Left ventricle myocardium inferior (tissue), 1 donor: ENCODE measurements at regions not wholly inside any gene's neighbourhood (a gene's known extent, or its start where the extent isn't known, plus 50 kb on each side); places are given as distances from the start of the nearest gene placed in this dataset.
"Not testable (repeated sequence)": the region's sequence is repeated elsewhere in the genome, so short reads cannot be mapped to it uniquely, and the experiment has no call there.

Source experiments
- DNase-seq: peaks from one replicate; pipeline ENCODE4 v3.0.0-alpha.2; 2020
- H3K27ac ChIP-seq: fragments of 200-600 bp; replicated peaks from 2 replicates; pipeline ENCODE4 v1.8.0; 2021
- H3K27me3 ChIP-seq: fragments of 200-600 bp; 2 replicates; pipeline ENCODE4 v1.8.0; 2021; ENCODE audit warnings: low read depth
- H3K36me3 ChIP-seq: fragments of 200-600 bp; 2 replicates; pipeline ENCODE4 v1.8.0; 2021
- H3K4me1 ChIP-seq: fragments of 200-600 bp; 2 replicates; pipeline ENCODE4 v1.8.0; 2021
- H3K4me3 ChIP-seq: fragments of 200-600 bp; 2 replicates; pipeline ENCODE4 v1.8.0; 2021; ENCODE audit warnings: mild to moderate bottlenecking, moderate library complexity
- H3K9me3 ChIP-seq: fragments of 200-600 bp; replicated peaks from 2 replicates; pipeline ENCODE4 v1.8.0; 2021
- intact Hi-C: fragments of 100-400 bp; cut with micrococcal nuclease; formaldehyde crosslinking; loops from one replicate; pipeline ENCODE4 v1.11.0; 2022
- TF ChIP-seq, protein P1 (sequence below): fragments of 200-600 bp; IDR thresholded peaks from 2 replicates; pipeline ENCODE4 v1.8.0; 2021; ENCODE audit warnings: antibody characterized with exemption, mild to moderate bottlenecking, borderline replicate concordance
- donor health status: DM: no; HTN: yes; CAD: no; lungs with severe emphysema.

DNA sequence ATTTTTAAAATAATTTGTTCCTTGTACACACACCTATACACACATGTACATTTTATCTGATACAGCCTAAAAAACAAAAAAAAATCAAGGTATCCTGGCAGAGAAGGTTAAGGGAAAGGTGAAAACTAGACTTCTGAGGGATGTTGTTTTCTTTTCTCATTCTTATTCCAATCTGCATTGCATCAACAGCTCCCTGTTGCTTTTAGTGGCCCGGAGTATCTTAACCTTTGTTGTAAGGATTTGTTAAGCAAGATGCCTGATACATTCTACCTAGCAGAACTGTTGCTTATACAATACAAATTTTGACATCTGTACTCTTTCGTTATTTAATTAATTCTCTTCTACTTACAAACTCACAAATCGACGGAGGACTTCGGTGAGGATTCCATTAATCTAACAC, 167.4 kb downstream of the GNAI1 start:
- Histone ChIP-seq H3K4me1 (no peaks in the 10 kb centered on the region), H3K9me3 (peaks cover 2% of the 10 kb centered on the region), H3K36me3 (no peaks in the 10 kb centered on the region), H3K27me3 (no peaks in the 10 kb centered on the region), H3K27ac (no peak overlapping the region), H3K4me3 (no peak overlapping the region)
- TF ChIP-seq, protein P1, sequence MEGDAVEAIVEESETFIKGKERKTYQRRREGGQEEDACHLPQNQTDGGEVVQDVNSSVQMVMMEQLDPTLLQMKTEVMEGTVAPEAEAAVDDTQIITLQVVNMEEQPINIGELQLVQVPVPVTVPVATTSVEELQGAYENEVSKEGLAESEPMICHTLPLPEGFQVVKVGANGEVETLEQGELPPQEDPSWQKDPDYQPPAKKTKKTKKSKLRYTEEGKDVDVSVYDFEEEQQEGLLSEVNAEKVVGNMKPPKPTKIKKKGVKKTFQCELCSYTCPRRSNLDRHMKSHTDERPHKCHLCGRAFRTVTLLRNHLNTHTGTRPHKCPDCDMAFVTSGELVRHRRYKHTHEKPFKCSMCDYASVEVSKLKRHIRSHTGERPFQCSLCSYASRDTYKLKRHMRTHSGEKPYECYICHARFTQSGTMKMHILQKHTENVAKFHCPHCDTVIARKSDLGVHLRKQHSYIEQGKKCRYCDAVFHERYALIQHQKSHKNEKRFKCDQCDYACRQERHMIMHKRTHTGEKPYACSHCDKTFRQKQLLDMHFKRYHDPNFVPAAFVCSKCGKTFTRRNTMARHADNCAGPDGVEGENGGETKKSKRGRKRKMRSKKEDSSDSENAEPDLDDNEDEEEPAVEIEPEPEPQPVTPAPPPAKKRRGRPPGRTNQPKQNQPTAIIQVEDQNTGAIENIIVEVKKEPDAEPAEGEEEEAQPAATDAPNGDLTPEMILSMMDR, result no peak
- DNase-seq, result no peak
- intact Hi-C loops, result no loop called here

DNA sequence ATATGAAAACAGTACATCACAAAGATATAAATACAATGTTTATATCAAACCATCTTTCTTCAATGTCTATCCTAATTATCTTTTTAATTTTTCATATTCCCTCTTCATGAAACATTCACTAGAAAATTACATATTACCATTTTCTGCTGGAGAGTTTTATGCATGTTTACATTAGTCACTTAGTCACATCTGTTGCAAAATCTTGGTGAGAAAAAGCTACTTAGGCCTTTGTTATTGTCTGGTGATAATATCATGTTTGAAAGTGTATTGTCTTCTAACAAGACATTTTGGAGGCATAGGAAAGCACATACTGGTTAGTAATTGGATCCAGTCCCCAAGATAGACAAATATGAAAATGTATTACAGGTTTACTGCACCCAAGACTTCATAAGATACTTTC, 163.6 kb downstream of the GNAI1 start:
- Histone ChIP-seq H3K36me3 (no peaks in the 10 kb centered on the region), H3K9me3 (peaks cover 30% of the 10 kb centered on the region), H3K27me3 (no peaks in the 10 kb centered on the region), H3K27ac (no peak overlapping the region), H3K4me1 (no peaks in the 10 kb centered on the region), H3K4me3 (no peak overlapping the region)
- DNase-seq, result no peak
- intact Hi-C loops, result no loop called here
- TF ChIP-seq, protein P1, result no peak

DNA sequence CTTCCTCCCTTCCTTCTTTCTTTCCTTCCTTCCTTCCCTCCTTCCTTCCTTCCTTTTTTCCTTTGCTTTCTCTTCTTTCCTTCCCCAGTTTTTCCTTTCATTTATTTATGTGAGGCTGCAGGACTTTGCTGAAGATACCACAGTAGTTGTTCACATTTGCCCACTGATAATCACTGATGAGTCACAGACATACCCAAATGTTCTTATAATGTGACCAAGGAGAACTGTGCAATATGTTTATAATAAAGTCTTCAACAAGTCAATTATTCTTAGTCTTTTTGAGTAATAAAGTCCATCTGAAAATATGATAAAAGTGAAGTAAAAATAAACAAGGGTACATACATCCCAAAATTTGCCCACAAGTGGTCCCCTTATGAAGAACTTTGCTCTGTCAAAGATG, 159.7 kb downstream of the GNAI1 start:
- no peak overlapping the region for H3K27ac ChIP-seq
- DNase-seq, result no peak
- H3K36me3 ChIP-seq, result no peaks in the 10 kb centered on the region
- H3K4me3 ChIP-seq, result no peak overlapping the region
- H3K27me3 ChIP-seq, result no peaks in the 10 kb centered on the region
- H3K9me3 ChIP-seq, result peaks cover 52% of the 10 kb centered on the region
- no peaks in the 10 kb centered on the region for H3K4me1 ChIP-seq
- TF ChIP-seq, protein P1, result no peak
- intact Hi-C loops, result no loop called here

DNA sequence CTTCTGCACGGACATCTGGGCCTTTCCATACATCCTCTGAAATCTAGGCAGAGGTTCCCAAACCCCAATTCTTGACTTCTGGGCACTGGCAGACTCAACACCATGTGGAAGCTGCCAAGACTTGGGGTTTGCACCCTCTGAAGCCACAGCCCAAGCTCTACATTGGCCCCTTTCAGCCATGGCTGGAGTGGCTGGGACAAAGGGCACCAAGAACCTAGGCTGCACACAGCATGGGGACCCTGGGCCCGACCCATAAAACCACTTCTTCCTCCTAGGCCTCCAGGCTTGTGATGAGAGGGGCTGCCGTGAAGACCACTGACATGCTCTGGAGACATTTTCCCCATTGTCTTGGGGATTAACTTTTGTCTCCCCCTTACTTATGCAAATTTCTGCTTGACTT, 158.0 kb downstream of the GNAI1 start:
- H3K27ac ChIP-seq, intact Hi-C loops, H3K27me3 ChIP-seq, DNase-seq, H3K4me3 ChIP-seq, H3K4me1 ChIP-seq, H3K36me3 ChIP-seq: not testable (repeated sequence)
- H3K9me3 ChIP-seq, result peaks cover 52% of the 10 kb centered on the region

DNA sequence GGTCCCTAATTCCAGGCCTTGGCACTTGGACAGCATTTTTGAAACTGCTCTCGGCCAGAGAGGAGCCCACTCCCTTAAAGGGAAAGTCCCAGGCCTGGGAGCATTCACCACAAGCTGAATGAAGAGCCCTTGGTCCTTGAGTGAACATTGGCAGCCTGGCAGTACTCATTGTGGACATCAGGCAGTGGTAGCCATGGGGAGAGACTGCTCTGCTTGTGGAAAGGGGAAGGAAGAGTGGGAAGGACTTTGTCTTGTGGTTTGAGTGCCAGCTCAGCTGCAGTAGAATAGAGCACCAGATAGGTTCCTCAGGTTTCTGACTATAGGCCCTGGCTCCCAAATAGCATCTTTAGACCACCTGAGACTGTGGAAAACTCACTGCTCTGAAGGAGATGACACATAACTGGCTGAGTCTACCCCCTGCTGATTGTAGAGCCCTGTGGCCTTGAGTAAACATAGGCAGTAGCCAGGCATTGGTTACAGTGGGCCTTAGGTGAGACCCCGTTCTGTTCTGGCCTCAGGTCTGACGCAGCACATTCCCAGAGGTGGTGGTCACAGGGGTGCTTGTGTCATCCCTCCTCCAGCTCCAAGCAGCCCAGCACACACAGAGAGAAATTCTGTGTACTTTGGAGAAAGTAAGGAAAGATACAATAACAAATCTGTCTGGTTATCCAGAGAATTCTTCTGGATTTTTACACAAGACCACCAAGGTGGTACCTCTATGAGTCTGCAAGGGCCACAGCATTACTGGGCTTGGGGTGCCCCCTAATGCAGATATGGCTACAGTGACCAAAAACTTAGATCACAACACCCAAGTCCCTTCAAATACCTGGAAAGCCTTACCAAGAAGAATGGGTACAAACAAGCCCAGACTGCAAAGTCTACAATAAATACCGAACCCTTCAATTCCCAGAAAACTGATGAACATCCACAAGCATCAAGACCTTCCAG, 153.8 kb downstream of the GNAI1 start:
- intact Hi-C loops, result no loop called here
- Histone ChIP-seq H3K4me1 (peaks cover 8% of the 10 kb centered on the region), H3K27me3 (no peaks in the 10 kb centered on the region), H3K27ac (no peak overlapping the region), H3K9me3 (peaks cover 25% of the 10 kb centered on the region), H3K36me3 (no peaks in the 10 kb centered on the region), H3K4me3 (no peak overlapping the region)
- TF ChIP-seq, protein P1, result peak; percentile 49
- no peak for DNase-seq
